H1 (cell line): ENCODE measurements at regions not wholly inside any gene's neighbourhood (a gene's known extent, or its start where the extent isn't known, plus 50 kb on each side); places are given as distances from the start of the nearest gene placed in this dataset.

Source experiments
- CTCF ChIA-PET: fragments of 300-600 bp; sonication (Branson Sonifier 250); formaldehyde crosslinking; loops from one replicate; lab custom pipeline; 2021; ENCODE audit not compliant: partially characterized antibody; lab: Charles Lee
- POLR2A ChIA-PET: fragments of 300-600 bp; sonication (Branson Sonifier 250); formaldehyde crosslinking; loops from one replicate; lab custom pipeline; 2021; ENCODE audit warnings: inconsistent platforms; ENCODE audit not compliant: partially characterized antibody; lab: Charles Lee
- DNase-seq, 2 experiments: peaks; one replicate each; pipeline versions ENCODE4 v3.0.0 to v3.0.0-alpha.2; 2010 to 2022; ENCODE audit warnings: low spot score in 2 of 2, low read depth in 1 of 2, mixed read lengths in 1 of 2
- FAIRE-seq: peaks from 2 replicates; lab custom pipeline; 2011; peaks lifted over from hg19 to GRCh38; lab: Jason Lieb, UNC
- H2AFZ ChIP-seq: 2 replicates; pipeline ENCODE4 v1.8.1; 2012; ENCODE audit warnings: low read length, inconsistent platforms
- H2AK5ac ChIP-seq: 2 replicates; pipeline ENCODE4 v1.6.1; 2013; ENCODE audit warnings: low read depth, low read length
- H2BK120ac ChIP-seq: replicated peaks from 2 replicates; pipeline ENCODE3; 2013; ENCODE audit warnings: low read depth, low read length, inconsistent platforms
- H2BK12ac ChIP-seq: 2 replicates; pipeline ENCODE4 v1.6.1; 2013; ENCODE audit warnings: low read depth, low read length
- H2BK15ac ChIP-seq: 2 replicates; pipeline ENCODE4 v1.6.1; 2013; ENCODE audit warnings: low read length
- H2BK20ac ChIP-seq: 2 replicates; pipeline ENCODE4 v1.6.1; 2013; ENCODE audit warnings: low read length
- H2BK5ac ChIP-seq: 2 replicates; pipeline ENCODE4 v1.6.1; 2013; ENCODE audit warnings: low read depth, low read length
- H3K14ac ChIP-seq: 2 replicates; pipeline ENCODE4 v1.6.1; 2013; ENCODE audit warnings: inconsistent platforms; ENCODE audit not compliant: insufficient read length
- H3K18ac ChIP-seq: 2 replicates; pipeline ENCODE4 v1.6.1; 2013; ENCODE audit warnings: low read length; ENCODE audit errors: extremely low read depth
- H3K23ac ChIP-seq: 2 replicates; pipeline ENCODE4 v1.6.1; 2013; ENCODE audit warnings: inconsistent platforms; ENCODE audit not compliant: insufficient read length
- H3K23me2 ChIP-seq: 2 replicates; pipeline ENCODE4 v1.6.1; 2013; ENCODE audit warnings: low read depth, low read length
- H3K27ac ChIP-seq: 2 replicates; pipeline ENCODE4 v1.6.1; 2011; ENCODE audit warnings: low read depth, low read length, inconsistent platforms
- H3K27me3 ChIP-seq, 4 experiments: replicated peaks in 1 of 4; 1 replicate in 1 of 4; 2 replicates in 3 of 4; pipeline versions ENCODE4 v1.6.1 to v1.8.1; 2011 to 2013; ENCODE audit warnings: low read length in 3 of 4, mild to moderate bottlenecking in 3 of 4, inconsistent platforms in 2 of 4, mixed read lengths in 2 of 4, moderate library complexity in 1 of 4; ENCODE audit not compliant: control insufficient read depth in 3 of 4, insufficient read depth in 3 of 4; ENCODE audit errors: extremely low read depth in 1 of 4
- H3K36me3 ChIP-seq, 4 experiments: 2 replicates each; pipeline versions ENCODE4 v1.6.1 to v1.8.1; 2011 to 2013; ENCODE audit warnings: mild to moderate bottlenecking in 4 of 4, low read length in 3 of 4, moderate library complexity in 2 of 4, control low read depth in 1 of 4, inconsistent platforms in 1 of 4; ENCODE audit not compliant: insufficient read depth in 4 of 4, control insufficient read depth in 2 of 4
- H3K4ac ChIP-seq: replicated peaks from 2 replicates; pipeline ENCODE3; 2013; ENCODE audit warnings: low read length, low read depth, mixed read lengths, inconsistent platforms; ENCODE audit not compliant: insufficient read length
- H3K4me1 ChIP-seq, 4 experiments: replicated peaks in 1 of 4; 1 replicate in 1 of 4; 2 replicates in 3 of 4; pipeline versions ENCODE4 v1.6.1 to v1.8.1; 2011 to 2013; ENCODE audit warnings: low read length in 3 of 4, inconsistent platforms in 2 of 4, mixed read lengths in 1 of 4; ENCODE audit not compliant: insufficient read depth in 4 of 4, control insufficient read depth in 3 of 4
- H3K4me2 ChIP-seq, 2 experiments: 2 replicates each; pipeline versions ENCODE4 v1.6.1 to v1.8.1; 2011 to 2013; ENCODE audit warnings: low read depth in 2 of 2, low read length in 2 of 2, control low read depth in 1 of 2, inconsistent platforms in 1 of 2, mild to moderate bottlenecking in 1 of 2; ENCODE audit not compliant: insufficient read depth in 1 of 2
- H3K4me3 ChIP-seq, 4 experiments: fragments of 200-600, 300-600 bp in 1 of 4; sonication (generic), shearing (Covaris generic), sonication (Bioruptor Twin) in 1 of 4; 2 replicates each; pipeline versions ENCODE4 v1.5.1 to v1.8.1; 2011 to 2016; ENCODE audit warnings: low read length in 4 of 4, low read depth in 3 of 4, control low read depth in 2 of 4, inconsistent platforms in 2 of 4, mild to moderate bottlenecking in 2 of 4, mixed read lengths in 1 of 4, moderate library complexity in 1 of 4; ENCODE audit not compliant: insufficient read depth in 2 of 4; ENCODE audit errors: extremely low read depth in 1 of 4
- H3K56ac ChIP-seq: replicated peaks from 2 replicates; pipeline ENCODE3; 2013; ENCODE audit warnings: low read depth, mild to moderate bottlenecking, mixed read lengths, low read length, inconsistent platforms; ENCODE audit not compliant: insufficient read length
- H3K79me1 ChIP-seq: 2 replicates; pipeline ENCODE4 v1.6.1; 2013; ENCODE audit warnings: low read depth, low read length, control low read depth
- H3K79me2 ChIP-seq, 2 experiments: 2 replicates each; pipeline versions ENCODE4 v1.6.1 to v1.8.1; 2012 to 2013; ENCODE audit warnings: low read length in 2 of 2, mild to moderate bottlenecking in 2 of 2, inconsistent platforms in 1 of 2; ENCODE audit not compliant: insufficient read depth in 2 of 2, control insufficient read depth in 1 of 2
- H3K9ac ChIP-seq, 4 experiments: replicated peaks in 1 of 4; 1 replicate in 1 of 4; 2 replicates in 3 of 4; pipeline versions ENCODE4 v1.6.1 to v1.8.1; 2011 to 2013; ENCODE audit warnings: low read depth in 3 of 4, low read length in 3 of 4, control low read depth in 2 of 4, mild to moderate bottlenecking in 2 of 4, moderate library complexity in 2 of 4, inconsistent platforms in 1 of 4; ENCODE audit errors: extremely low read depth in 1 of 4
- H3K9me3 ChIP-seq, 2 experiments: 2 replicates each; pipeline versions ENCODE4 v1.6.1 to v1.8.1; 2012 to 2013; ENCODE audit warnings: mild to moderate bottlenecking in 2 of 2, moderate library complexity in 2 of 2, control low read depth in 1 of 2, inconsistent platforms in 1 of 2, low read depth in 1 of 2, low read length in 1 of 2, mixed read lengths in 1 of 2; ENCODE audit not compliant: insufficient read depth in 2 of 2
- H4K20me1 ChIP-seq, 2 experiments: replicated peaks in 1 of 2; 2 replicates each; pipeline versions ENCODE3 to v1.8.1; 2011 to 2013; ENCODE audit warnings: inconsistent platforms in 2 of 2, low read length in 2 of 2, mild to moderate bottlenecking in 1 of 2; ENCODE audit not compliant: insufficient read depth in 2 of 2, control insufficient read depth in 1 of 2
- H4K5ac ChIP-seq: 2 replicates; pipeline ENCODE4 v1.6.1; 2013; ENCODE audit warnings: low read length, low read depth, mixed read lengths, inconsistent platforms; ENCODE audit not compliant: insufficient read length
- H4K8ac ChIP-seq: 2 replicates; pipeline ENCODE4 v1.8.0; 2013; ENCODE audit warnings: mild to moderate bottlenecking, moderate library complexity, low read length, inconsistent platforms; ENCODE audit not compliant: insufficient read depth; ENCODE audit errors: extremely low read depth
- H4K91ac ChIP-seq: replicated peaks from 2 replicates; pipeline ENCODE3; 2013; ENCODE audit warnings: low read length, mixed read lengths, inconsistent platforms; ENCODE audit not compliant: insufficient read length
- ASH2L ChIP-seq: fragments of 200-600, 300-600 bp; sonication (generic); IDR thresholded peaks from one replicate; pipeline ENCODE4 v1.7.1; 2017; ENCODE audit warnings: low read length
- CHD2 ChIP-seq: IDR thresholded peaks from 2 replicates; pipeline ENCODE4 v1.6.1; 2012; ENCODE audit warnings: low read length, improper control_type of control experiment
- CREB1 ChIP-seq: IDR thresholded peaks from 2 replicates; pipeline ENCODE4 v1.6.1; 2012; ENCODE audit warnings: inconsistent platforms
- EZH2 ChIP-seq: fragments of 200-600 bp; sonication (generic); IDR thresholded peaks from 2 replicates; pipeline ENCODE4 v1.7.1; 2012; ENCODE audit warnings: low read depth, mild to moderate bottlenecking, moderate library complexity, low read length, inconsistent platforms; ENCODE audit not compliant: severe bottlenecking
- FOSL1 ChIP-seq: IDR thresholded peaks from 2 replicates; pipeline ENCODE4 v1.6.1; 2011; ENCODE audit warnings: mild to moderate bottlenecking, low read depth, low read length, moderate library complexity; ENCODE audit not compliant: insufficient read depth
- JUN ChIP-seq: IDR thresholded peaks from 2 replicates; pipeline ENCODE4 v1.6.1; 2011; ENCODE audit warnings: low read depth, mild to moderate bottlenecking, improper control_type of control experiment, low read length
- KDM5A ChIP-seq: fragments of 200-600 bp; IDR thresholded peaks from 2 replicates; pipeline ENCODE4 v1.7.1; 2012; ENCODE audit warnings: mild to moderate bottlenecking, low read length, inconsistent platforms, mixed read lengths
- PHF8 ChIP-seq: fragments of 200-600 bp; sonication (generic); conservative IDR thresholded peaks from 2 replicates; pipeline ENCODE4 v1.7.1; 2012; ENCODE audit warnings: low read depth, mild to moderate bottlenecking, inconsistent platforms, low read length, moderate library complexity
- POLR2AphosphoS5 ChIP-seq: IDR thresholded peaks from 2 replicates; pipeline ENCODE4 v1.6.1; 2011; ENCODE audit warnings: low read depth, low read length
- POU5F1 ChIP-seq: IDR thresholded peaks from 2 replicates; pipeline ENCODE4 v1.6.1; 2011; ENCODE audit warnings: low read depth, mild to moderate bottlenecking, low read length, moderate library complexity
- SP2 ChIP-seq: IDR thresholded peaks from 2 replicates; pipeline ENCODE4 v1.6.1; 2012; ENCODE audit warnings: mild to moderate bottlenecking, low read length, inconsistent platforms
- SP4 ChIP-seq: IDR thresholded peaks from 2 replicates; pipeline ENCODE4 v1.6.1; 2012; ENCODE audit warnings: low read length, inconsistent platforms
- WGBS, 2 experiments: shearing (Covaris generic) in 1 of 2; methylation state at CpG; one replicate each; pipeline versions ENCODE4 v1.1.6 to v1.1.7; 2013 to 2015; ENCODE audit warnings: low lambda C conversion rate in 2 of 2, mixed read lengths in 2 of 2, inconsistent platforms in 1 of 2, low coverage in 1 of 2, missing lambda C conversion rate in 1 of 2; ENCODE audit not compliant: insufficient replicate concordance in 2 of 2, insufficient coverage in 1 of 2, insufficient read length in 1 of 2; ENCODE audit errors: extremely low coverage in 1 of 2, missing lambda C conversion rate in 1 of 2; 5-methylcytosine and 5-hydroxymethylcytosine counted together
- TF ChIP-seq, protein P1 (sequence below): IDR thresholded peaks from 2 replicates; pipeline ENCODE4 v1.6.1; 2012; ENCODE audit warnings: inconsistent platforms

DNA sequence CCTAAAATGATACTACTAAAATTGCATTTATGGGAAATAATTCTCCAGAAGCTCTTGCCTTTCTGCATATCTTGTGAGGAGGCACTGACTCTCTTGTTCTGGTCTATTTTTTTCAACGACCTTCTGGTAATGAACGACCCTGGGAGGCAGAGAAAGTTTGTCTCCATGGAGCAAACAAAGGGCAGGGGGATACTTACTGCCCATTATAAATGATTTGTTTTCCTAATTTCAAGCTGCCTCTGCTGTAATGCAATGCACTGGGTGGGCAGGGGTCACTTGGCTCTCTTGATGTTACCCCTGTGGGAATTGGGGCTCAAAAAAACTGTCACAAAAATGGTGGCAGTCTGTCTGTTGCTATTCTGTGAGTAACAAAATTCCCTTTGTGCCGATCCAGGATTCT is 643.2 kb downstream of the LIG4 start:
- H2BK20ac ChIP-seq: no peak overlapping the region
- H2AFZ ChIP-seq: no peak overlapping the region
- ChIA-PET CTCF (no interaction called here), POLR2A (interaction anchor here (0.5 kb wide), 1 partner anchor 428 kb away, joined by 3 read pairs; no protein-coding TSS in a partner anchor)
- H3K14ac ChIP-seq: no peak overlapping the region
- H3K23ac ChIP-seq: no peak overlapping the region
- peaks cover 0 to 3% (median 0%) of the 10 kb centered on the region in 4 experiments; a peak in 1 of 8 replicates for H3K36me3 ChIP-seq
- no peak overlapping the region for H2BK5ac ChIP-seq
- H3K56ac ChIP-seq: no peak overlapping the region
- no peak overlapping the region for H2AK5ac ChIP-seq
- peaks cover 1 to 2% of the 10 kb centered on the region in 2 experiments for H4K20me1 ChIP-seq
- H3K4me1 ChIP-seq: peaks cover 0 to 11% (median 8%) of the 10 kb centered on the region in 4 experiments; a peak in 3 of 7 replicates
- H4K5ac ChIP-seq: no peak overlapping the region
- H4K91ac ChIP-seq: no peak overlapping the region
- H3K9ac ChIP-seq: no peak overlapping the region
- H3K4me2 ChIP-seq: no peak overlapping the region
- H3K27ac ChIP-seq: no peak overlapping the region
- peaks cover 0 to 3% of the 10 kb centered on the region in 2 experiments; a peak in 1 of 4 replicates for H3K9me3 ChIP-seq
- H3K23me2 ChIP-seq: no peaks in the 10 kb centered on the region; the same call in 1 of the 2 replicates
- no peak overlapping the region for H3K4me3 ChIP-seq
- no peak overlapping the region for H2BK15ac ChIP-seq
- H2BK120ac ChIP-seq: no peak overlapping the region
- H3K79me2 ChIP-seq: no peaks in the 10 kb centered on the region
- H4K8ac ChIP-seq: no peak overlapping the region
- H3K4ac ChIP-seq: no peak overlapping the region
- FAIRE-seq (no peak), DNase-seq (no peak)
- no peaks in the 10 kb centered on the region; the same call in 1 of the 2 replicates for H3K79me1 ChIP-seq
- TF ChIP-seq KDM5A: no peak
- TF ChIP-seq JUN: no peak
- TF ChIP-seq SP2: no peak
- no peak for TF ChIP-seq CREB1
- no peak for TF ChIP-seq FOSL1
- no peak for TF ChIP-seq EZH2
- TF ChIP-seq, protein P1, sequence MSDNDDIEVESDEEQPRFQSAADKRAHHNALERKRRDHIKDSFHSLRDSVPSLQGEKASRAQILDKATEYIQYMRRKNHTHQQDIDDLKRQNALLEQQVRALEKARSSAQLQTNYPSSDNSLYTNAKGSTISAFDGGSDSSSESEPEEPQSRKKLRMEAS: no peak
- no peak for TF ChIP-seq POLR2AphosphoS5
- no peak for TF ChIP-seq PHF8
- no peak for TF ChIP-seq CHD2
- no peak for TF ChIP-seq POU5F1
- no peak for TF ChIP-seq ASH2L
- TF ChIP-seq SP4: no peak
- H2BK12ac ChIP-seq: no peak overlapping the region
- peaks cover 3 to 16% (median 9%) of the 10 kb centered on the region in 4 experiments; a peak in 6 of 7 replicates for H3K27me3 ChIP-seq
- H3K18ac ChIP-seq: no peak overlapping the region
- 93% methylated on average over 3 of the region's 3 CpGs; no CpG with 5 or more reads in 1 of the 2 experiments for whole genome bisulfite sequencing, 2 experiments
